ENCODE measurements at regions not wholly inside any gene's neighbourhood (a gene's known extent, or its start where the extent isn't known, plus 50 kb on each side); places are given as distances from the start of the nearest gene placed in this dataset.

GRCh38 chr2:239548451-239548871, 147.6 kb upstream of the HDAC4 start:
- no peak for TF ChIP-seq CTCF (IDR thresholded peaks at IDR 0.05 in 2 of 3, conservative IDR thresholded peaks at IDR 0.05 in 1 of 3; ENCODE audit: control insufficient read depth in 2 of 3, extremely low read depth in 1 of 3, insufficient read depth in 1 of 3, low read depth in 3 of 3, low read length in 3 of 3)
- TF ChIP-seq HDAC2 (IDR thresholded peaks at IDR 0.05) = no peak
- no peak for TF ChIP-seq SUZ12 (IDR thresholded peaks at IDR 0.05; ENCODE audit: unreplicated experiment)

Measured in GM12878 (cell line).